ENCODE measurements at regions not wholly inside any gene's neighbourhood (a gene's known extent, or its start where the extent isn't known, plus 50 kb on each side); places are given as distances from the start of the nearest gene placed in this dataset.

DNA sequence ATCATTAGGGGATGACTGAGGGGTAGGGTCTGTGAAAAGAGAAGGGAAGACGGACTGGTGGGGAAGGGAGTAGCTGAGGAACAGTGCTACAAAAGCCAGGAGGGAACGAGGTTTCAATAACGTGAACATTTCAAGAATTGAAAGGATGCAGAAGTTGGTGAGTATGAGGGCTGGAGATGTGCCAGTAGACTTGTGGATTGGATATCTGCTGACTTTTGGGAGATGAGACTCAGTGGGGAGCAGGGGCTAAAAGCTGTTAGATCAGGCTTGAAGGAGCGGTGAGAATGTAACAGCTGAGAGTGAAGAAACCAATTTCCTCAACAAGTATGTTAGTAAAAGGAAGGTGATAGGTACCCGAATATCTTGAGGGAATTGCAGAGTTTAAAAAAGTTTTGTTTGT, 65.2 kb downstream of the GTPBP8 start:
- no peak overlapping the region for H3K4me3 ChIP-seq
- no peaks in the 10 kb centered on the region for H3K36me3 ChIP-seq (ENCODE audit: insufficient read depth in 1 of 2, low read depth in 1 of 2)
- TF ChIP-seq, protein P1, sequence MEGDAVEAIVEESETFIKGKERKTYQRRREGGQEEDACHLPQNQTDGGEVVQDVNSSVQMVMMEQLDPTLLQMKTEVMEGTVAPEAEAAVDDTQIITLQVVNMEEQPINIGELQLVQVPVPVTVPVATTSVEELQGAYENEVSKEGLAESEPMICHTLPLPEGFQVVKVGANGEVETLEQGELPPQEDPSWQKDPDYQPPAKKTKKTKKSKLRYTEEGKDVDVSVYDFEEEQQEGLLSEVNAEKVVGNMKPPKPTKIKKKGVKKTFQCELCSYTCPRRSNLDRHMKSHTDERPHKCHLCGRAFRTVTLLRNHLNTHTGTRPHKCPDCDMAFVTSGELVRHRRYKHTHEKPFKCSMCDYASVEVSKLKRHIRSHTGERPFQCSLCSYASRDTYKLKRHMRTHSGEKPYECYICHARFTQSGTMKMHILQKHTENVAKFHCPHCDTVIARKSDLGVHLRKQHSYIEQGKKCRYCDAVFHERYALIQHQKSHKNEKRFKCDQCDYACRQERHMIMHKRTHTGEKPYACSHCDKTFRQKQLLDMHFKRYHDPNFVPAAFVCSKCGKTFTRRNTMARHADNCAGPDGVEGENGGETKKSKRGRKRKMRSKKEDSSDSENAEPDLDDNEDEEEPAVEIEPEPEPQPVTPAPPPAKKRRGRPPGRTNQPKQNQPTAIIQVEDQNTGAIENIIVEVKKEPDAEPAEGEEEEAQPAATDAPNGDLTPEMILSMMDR (IDR thresholded peaks at IDR 0.05): no peak
- H3K4me1 ChIP-seq: peaks cover 7% of the 10 kb centered on the region
- DNase-seq: no peak
- H3K9me3 ChIP-seq: no peaks in the 10 kb centered on the region
- no peak overlapping the region for H3K27ac ChIP-seq
- ATAC-seq: no peak
- WGBS, 3 donors: 86 to 92% (median 87%) methylated on average over 5 of the region's 5 CpGs
- intact Hi-C loops (cut with DNase I): no loop called here
- H3K27me3 ChIP-seq (ENCODE audit: insufficient read depth in 3 of 3, low read length in 2 of 3): no peaks in the 10 kb centered on the region

DNA sequence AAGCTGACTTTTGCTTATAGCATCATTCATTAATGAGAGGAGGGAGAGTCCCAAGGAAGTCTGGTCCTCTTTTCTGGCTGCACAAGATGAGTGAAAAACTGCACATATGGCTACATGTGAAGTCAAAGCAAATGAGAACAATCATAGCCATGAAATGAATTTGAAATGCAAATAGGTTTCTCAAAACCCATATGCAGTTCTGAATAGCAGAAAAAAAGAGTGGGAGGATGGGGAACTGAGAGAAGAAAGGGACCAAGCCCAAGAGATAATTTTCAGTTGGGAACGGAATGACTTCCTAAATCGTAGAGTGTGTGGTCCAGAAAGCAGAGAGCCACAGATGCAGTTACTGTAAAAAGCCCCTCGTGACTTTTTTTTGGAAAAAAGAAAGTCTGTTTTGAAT, 66.3 kb downstream of the GTPBP8 start:
- no peaks in the 10 kb centered on the region for H3K27me3 ChIP-seq (ENCODE audit: insufficient read depth in 3 of 3, low read length in 2 of 3)
- TF ChIP-seq, protein P1 (IDR thresholded peaks at IDR 0.05): no peak
- H3K4me1 ChIP-seq: peaks cover 2% of the 10 kb centered on the region
- no peak overlapping the region for H3K4me3 ChIP-seq
- intact Hi-C loops (cut with DNase I): no loop called here
- no peak for DNase-seq
- 43 to 65% (median 55%) methylated on average over 3 of the region's 3 CpGs for WGBS, 3 donors
- H3K9me3 ChIP-seq: no peaks in the 10 kb centered on the region
- no peak overlapping the region for H3K27ac ChIP-seq
- no peak for ATAC-seq
- H3K36me3 ChIP-seq (ENCODE audit: insufficient read depth in 1 of 2, low read depth in 1 of 2): no peaks in the 10 kb centered on the region

DNA sequence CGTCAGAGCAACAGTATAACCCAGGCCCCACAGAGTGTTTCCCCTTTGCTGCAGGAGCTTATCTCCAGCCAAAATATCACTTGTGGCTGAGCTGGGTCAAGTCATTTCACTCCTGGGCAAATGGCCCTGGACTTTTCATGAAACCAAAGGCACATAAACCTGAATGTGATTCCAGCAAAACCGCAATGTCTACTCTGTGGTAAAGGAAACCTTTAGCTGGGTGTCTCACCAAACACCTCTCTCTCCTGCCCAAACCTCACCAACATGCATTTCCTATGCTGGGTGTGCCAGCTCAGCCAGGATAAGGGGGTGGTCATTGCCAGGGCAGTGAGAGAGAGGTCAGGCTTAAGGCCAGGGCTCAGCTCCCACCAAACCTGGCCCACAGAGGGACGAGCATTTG, 67.4 kb downstream of the GTPBP8 start:
- Histone ChIP-seq H3K4me1 (no peaks in the 10 kb centered on the region), H3K27me3 (ENCODE audit: insufficient read depth in 3 of 3, low read length in 2 of 3) (no peaks in the 10 kb centered on the region), H3K9me3 (no peaks in the 10 kb centered on the region), H3K4me3 (no peak overlapping the region), H3K36me3 (ENCODE audit: insufficient read depth in 1 of 2, low read depth in 1 of 2) (no peaks in the 10 kb centered on the region), H3K27ac (no peak overlapping the region)
- 94 to 98% (median 96%) methylated on average over 3 of the region's 3 CpGs for WGBS, 3 donors
- ATAC-seq (no peak), DNase-seq (no peak)
- intact Hi-C loops (cut with DNase I): no loop called here
- TF ChIP-seq, protein P1 (IDR thresholded peaks at IDR 0.05): no peak

DNA sequence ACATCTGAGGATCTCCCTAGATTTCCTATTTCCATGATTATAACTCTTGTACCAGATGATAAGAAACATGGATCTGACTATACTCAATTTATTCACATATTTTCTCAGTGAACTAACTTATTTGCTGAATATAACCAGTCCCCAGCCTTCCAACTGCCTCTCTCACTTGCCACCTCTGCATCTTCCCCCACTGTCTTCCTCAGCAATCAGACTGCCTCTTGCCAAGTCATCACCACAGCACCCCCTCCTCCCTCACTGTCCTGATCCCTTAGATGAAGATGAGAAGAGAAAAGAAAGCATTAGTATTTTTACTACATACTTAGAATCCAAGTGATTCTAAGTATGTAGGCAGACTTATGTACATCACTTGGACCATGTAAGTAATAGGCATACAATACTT, 71.9 kb downstream of the GTPBP8 start:
- Histone ChIP-seq H3K27ac (no peak overlapping the region), H3K4me3 (no peak overlapping the region), H3K4me1 (no peaks in the 10 kb centered on the region), H3K27me3 (ENCODE audit: insufficient read depth in 3 of 3, low read length in 2 of 3) (no peaks in the 10 kb centered on the region), H3K9me3 (no peaks in the 10 kb centered on the region), H3K36me3 (ENCODE audit: insufficient read depth in 1 of 2, low read depth in 1 of 2) (no peaks in the 10 kb centered on the region)
- ATAC-seq: no peak
- DNase-seq: no peak
- intact Hi-C loops (cut with DNase I): no loop called here
- TF ChIP-seq, protein P1 (IDR thresholded peaks at IDR 0.05): no peak

DNA sequence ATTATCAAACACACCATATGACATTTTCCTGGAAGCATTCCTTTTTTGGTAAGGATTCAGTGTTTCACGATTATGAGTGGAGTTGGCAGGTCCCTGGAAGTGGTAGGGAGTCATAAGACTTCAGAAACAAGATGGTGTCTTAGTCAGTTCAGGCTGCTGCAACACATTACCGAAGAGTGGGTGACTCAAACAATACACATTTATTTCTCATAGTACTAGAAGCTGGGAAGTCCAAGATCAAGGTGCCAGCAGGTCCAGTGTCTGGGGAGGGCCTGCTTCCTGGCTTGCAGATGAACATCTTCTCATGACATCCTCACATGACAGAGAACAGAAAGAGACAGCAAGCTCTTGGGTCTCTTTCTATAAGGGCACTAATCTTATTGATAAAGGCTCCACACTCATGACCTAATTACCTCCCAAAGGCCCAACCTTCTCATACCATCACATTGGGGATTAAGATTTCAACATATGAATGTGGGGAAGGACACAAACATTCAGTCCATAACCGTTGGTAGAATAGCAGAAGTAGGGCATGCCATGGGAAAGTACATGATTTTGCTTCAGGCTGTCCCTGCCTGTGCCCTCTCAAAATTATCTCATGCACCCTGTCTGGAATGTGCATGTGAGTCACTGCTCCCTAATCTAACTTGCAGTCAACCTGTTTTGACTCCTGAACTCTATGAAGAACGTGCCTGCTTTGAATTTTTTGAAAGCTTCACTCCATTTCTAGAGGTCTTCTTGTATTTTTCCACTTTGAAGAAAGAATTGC, 72.5 kb downstream of the GTPBP8 start:
- DNase-seq (no peak), ATAC-seq (no peak)
- no peak overlapping the region for H3K4me3 ChIP-seq
- intact Hi-C loops (cut with DNase I): no loop called here
- no peaks in the 10 kb centered on the region for H3K9me3 ChIP-seq
- no peaks in the 10 kb centered on the region for H3K4me1 ChIP-seq
- no peaks in the 10 kb centered on the region for H3K36me3 ChIP-seq (ENCODE audit: insufficient read depth in 1 of 2, low read depth in 1 of 2)
- WGBS, 3 donors: 84 to 86% (median 85%) methylated on average over 4 of the region's 4 CpGs
- TF ChIP-seq, protein P1 (IDR thresholded peaks at IDR 0.05): no peak
- H3K27me3 ChIP-seq (ENCODE audit: insufficient read depth in 3 of 3, low read length in 2 of 3): no peaks in the 10 kb centered on the region
- H3K27ac ChIP-seq: no peak overlapping the region
